ENCODE measurements at regions not wholly inside any gene's neighbourhood (a gene's known extent, or its start where the extent isn't known, plus 50 kb on each side); places are given as distances from the start of the nearest gene placed in this dataset.

DNA sequence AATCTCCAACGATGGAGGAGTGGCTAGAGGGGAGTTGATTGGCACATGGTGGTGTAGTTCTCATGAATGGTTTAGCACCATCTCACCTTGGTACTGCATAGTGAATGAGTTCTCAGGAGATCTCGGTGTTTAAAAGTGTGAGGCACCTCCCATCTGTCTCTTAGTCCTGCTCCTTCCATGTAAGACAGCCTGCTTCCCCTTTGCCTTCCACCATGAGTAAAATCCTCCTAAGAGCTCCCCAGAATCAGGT lies 428.8 kb upstream of the MAF start:
- TF ChIP-seq, protein P1, sequence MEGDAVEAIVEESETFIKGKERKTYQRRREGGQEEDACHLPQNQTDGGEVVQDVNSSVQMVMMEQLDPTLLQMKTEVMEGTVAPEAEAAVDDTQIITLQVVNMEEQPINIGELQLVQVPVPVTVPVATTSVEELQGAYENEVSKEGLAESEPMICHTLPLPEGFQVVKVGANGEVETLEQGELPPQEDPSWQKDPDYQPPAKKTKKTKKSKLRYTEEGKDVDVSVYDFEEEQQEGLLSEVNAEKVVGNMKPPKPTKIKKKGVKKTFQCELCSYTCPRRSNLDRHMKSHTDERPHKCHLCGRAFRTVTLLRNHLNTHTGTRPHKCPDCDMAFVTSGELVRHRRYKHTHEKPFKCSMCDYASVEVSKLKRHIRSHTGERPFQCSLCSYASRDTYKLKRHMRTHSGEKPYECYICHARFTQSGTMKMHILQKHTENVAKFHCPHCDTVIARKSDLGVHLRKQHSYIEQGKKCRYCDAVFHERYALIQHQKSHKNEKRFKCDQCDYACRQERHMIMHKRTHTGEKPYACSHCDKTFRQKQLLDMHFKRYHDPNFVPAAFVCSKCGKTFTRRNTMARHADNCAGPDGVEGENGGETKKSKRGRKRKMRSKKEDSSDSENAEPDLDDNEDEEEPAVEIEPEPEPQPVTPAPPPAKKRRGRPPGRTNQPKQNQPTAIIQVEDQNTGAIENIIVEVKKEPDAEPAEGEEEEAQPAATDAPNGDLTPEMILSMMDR (IDR thresholded peaks at IDR 0.05; ENCODE audit: low read length, missing control alignments): no peak
- DNase-seq (ENCODE audit: low read depth): no peak
- H3K4me3 ChIP-seq (replicated peaks; ENCODE audit: low read depth, low read length): no peak overlapping the region

DNA sequence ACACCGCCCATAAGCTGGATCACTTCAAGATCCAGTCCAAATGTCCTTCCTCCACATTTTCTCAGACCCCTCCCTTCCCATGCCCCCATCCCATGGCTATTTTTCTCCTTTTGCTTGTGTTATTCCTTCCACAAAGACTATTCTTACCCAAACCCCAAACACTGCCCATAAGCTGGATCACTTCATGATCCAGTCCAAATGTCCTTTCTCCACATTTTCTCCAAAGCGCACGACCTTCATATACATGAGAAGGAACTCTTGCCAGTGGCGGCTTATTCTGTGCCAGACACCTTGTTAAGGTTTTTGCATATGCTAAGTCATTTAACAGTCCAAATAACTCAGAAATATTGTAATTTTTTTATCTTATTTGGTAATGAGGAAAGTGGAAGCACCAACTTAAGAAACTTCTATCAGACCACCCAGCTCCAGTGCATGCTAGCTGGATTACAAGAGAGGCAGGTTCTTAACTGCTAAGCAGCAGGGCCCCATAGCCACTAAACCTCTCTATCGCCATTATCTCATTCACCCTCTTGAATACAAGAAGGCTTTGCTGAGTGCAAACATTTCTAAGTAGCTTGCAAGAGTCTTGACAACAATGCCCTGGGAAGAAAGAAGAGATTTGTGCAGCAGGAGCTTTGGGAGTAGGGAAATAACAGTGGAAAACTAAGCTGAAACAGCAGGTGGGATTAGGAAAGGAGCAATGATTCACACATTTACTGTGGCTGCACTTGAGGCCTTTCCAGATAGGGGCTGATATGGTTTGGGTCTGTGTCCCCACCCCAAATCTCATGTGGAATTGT lies 428.2 kb upstream of the MAF start:
- DNase-seq (ENCODE audit: low read depth): no peak
- no peak overlapping the region for H3K4me3 ChIP-seq (replicated peaks; ENCODE audit: low read depth, low read length)
- TF ChIP-seq, protein P1 (IDR thresholded peaks at IDR 0.05; ENCODE audit: low read length, missing control alignments): no peak

DNA sequence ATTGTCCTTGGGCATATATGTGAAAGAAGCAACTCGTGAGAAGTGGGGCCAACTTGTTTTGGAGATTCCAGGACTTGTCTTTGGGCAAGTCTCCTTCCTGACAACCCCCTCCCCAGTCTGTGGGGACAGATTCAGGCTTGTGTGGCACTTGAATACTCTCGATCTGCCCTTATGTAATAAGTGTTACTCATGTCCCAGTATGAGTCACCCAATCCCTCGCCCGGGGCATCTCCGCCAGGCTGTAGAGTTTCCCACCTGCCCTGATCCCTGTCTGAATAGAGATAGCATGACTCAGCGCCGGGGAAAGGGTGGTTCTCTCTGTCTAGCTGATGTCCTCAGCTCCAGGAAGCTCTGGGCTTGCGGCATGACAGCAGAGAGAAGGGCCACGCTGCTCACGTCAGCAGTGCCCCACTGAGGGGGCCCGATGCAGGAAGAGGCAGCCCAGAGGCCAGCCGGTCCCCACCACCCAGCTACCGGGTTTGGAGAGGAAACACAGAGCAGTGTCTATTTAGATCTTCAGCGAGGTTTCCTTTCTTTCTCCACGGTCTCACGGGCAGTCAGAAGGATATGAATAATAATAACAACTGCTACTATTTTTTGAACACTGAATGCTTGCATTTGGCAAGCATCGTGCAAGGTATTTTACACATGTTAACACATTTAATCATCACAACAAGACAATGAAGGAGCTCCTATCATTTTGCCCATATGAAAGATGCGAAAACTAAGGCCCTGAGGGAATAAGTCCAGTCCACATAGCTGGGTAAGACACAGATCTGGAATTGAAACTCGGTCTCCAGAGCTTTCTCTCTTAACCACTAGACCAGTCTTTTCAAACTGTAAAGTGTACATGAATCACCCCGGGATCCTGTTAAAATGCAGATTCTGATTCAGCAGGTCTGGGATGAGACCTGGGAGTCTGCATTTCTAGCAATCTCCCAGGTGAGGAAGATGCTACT lies 426.7 kb upstream of the MAF start:
- peak; percentile 65 for DNase-seq (ENCODE audit: low read depth)
- no peak overlapping the region for H3K4me3 ChIP-seq (replicated peaks; ENCODE audit: low read depth, low read length)
- TF ChIP-seq, protein P1 (IDR thresholded peaks at IDR 0.05; ENCODE audit: low read length, missing control alignments): no peak

DNA sequence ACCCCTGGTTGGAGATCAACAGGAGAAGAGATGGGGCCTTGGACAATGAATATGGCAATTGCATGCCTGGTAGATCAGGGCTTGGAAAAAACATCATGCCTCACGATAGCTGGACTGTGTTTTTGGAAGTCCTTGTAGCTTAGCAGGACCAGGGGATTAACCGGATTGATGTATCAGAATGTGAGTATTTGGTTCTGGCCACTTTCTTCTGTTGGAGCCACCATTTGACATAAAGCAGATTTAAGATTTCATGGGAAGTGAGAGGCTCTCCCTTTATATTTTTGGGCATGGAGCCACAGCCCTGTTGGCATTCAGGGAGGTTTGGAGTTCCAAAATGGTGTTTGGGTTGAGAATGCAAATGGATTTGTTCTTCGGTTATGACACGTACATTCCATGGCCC lies 424.7 kb upstream of the MAF start:
- TF ChIP-seq, protein P1 (IDR thresholded peaks at IDR 0.05; ENCODE audit: low read length, missing control alignments): no peak
- DNase-seq (ENCODE audit: low read depth): no peak
- no peak overlapping the region for H3K4me3 ChIP-seq (replicated peaks; ENCODE audit: low read depth, low read length)

DNA sequence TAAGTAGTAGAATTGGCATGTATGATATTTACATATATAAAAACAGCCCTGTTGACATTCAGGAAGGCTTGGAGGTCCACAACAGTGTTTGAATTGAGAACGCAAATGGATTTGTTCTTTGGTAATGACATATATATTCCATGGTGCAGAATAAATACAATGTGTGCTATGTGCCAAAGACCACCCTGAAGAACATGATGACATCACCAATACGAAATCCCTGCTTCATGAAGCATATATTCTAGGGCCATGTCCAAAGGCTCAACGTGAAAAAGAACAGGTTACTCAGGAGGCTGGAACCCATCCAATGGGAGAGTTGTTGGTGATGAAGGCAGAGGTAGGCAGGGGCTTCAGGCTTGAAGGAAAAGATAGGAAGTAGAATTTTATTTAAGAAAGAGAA lies 423.9 kb upstream of the MAF start:
- TF ChIP-seq, protein P1 (IDR thresholded peaks at IDR 0.05; ENCODE audit: low read length, missing control alignments): no peak
- no peak for DNase-seq (ENCODE audit: low read depth)
- no peak overlapping the region for H3K4me3 ChIP-seq (replicated peaks; ENCODE audit: low read depth, low read length)

DNA sequence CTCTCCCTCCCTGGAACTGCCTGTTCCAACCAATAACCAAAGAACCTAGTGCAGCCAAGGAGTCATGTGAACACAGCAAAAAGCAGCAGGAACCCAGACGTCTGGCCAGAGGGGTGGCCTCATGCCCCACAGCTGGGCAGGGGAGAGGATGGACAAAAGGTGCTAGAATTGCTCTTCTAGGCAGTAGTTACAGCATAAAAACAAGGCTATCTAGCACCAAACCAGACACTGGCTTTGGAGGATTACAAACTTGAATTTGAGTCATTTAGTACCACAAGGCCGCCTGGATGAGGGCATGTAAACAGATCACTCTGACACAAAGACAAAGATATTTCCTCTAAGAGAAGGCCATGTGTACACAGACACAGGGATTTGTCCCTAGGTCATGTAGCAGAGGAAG lies 423.3 kb upstream of the MAF start:
- DNase-seq (ENCODE audit: low read depth): no peak
- H3K4me3 ChIP-seq (replicated peaks; ENCODE audit: low read depth, low read length): no peak overlapping the region
- TF ChIP-seq, protein P1 (IDR thresholded peaks at IDR 0.05; ENCODE audit: low read length, missing control alignments): no peak
